GM21825 (cell line): ENCODE measurements at regions not wholly inside any gene's neighbourhood (a gene's known extent, or its start where the extent isn't known, plus 50 kb on each side); places are given as distances from the start of the nearest gene placed in this dataset.
A peak's percentile ranks its signal among the peaks of the same experiment; 100 is the strongest.
"Not testable (repeated sequence)": the region's sequence is repeated elsewhere in the genome, so short reads cannot be mapped to it uniquely, and the experiment has no call there.

ENCODE experiments used
- ATAC-seq: cut with Tn5 transposase; IDR thresholded peaks from one replicate; pipeline ENCODE4 v1.9.1; 2021; ENCODE audit warnings: mild to moderate bottlenecking, moderate library complexity; ENCODE audit not compliant: unreplicated experiment

GRCh38 chr12:92406404-92407070 lies 260.9 kb upstream of the BTG1 start:
- not testable (repeated sequence) for ATAC-seq

GRCh38 chr12:92405801-92406251 lies 260.2 kb upstream of the BTG1 start:
- not testable (repeated sequence) for ATAC-seq

GRCh38 chr12:92404921-92405320 lies 259.3 kb upstream of the BTG1 start:
- ATAC-seq, result no peak

- no peak for ATAC-seq
Measured at GRCh38 chr12:92404259-92404894, 258.7 kb upstream of the BTG1 start.

- ATAC-seq, result peak; percentile 83
Measured at GRCh38 chr12:92403210-92404175, 257.8 kb upstream of the BTG1 start.

GRCh38 chr12:92402415-92402814 lies 256.8 kb upstream of the BTG1 start:
- no peak for ATAC-seq

- ATAC-seq, result peak; percentile 27
Measured at GRCh38 chr12:92400006-92400405, 254.4 kb upstream of the BTG1 start.

- peak; percentile 32 for ATAC-seq
Measured at GRCh38 chr12:92398565-92399309, 253.1 kb upstream of the BTG1 start.

GRCh38 chr12:92396647-92397252 lies 251.1 kb upstream of the BTG1 start:
- no peak for ATAC-seq

- no peak for ATAC-seq
Measured at GRCh38 chr12:92395322-92395721, 249.7 kb upstream of the BTG1 start.

- ATAC-seq, result no peak
Measured at GRCh38 chr12:92394895-92395294, 249.2 kb upstream of the BTG1 start.

- no peak for ATAC-seq
Measured at GRCh38 chr12:92393504-92393903, 247.9 kb upstream of the BTG1 start.

- ATAC-seq, result not testable (repeated sequence)
Measured at GRCh38 chr12:92391726-92392125, 246.1 kb upstream of the BTG1 start.

GRCh38 chr12:92389466-92389865 lies 243.8 kb upstream of the BTG1 start:
- ATAC-seq, result no peak

GRCh38 chr12:92385296-92385695 lies 239.7 kb upstream of the BTG1 start:
- no peak for ATAC-seq

GRCh38 chr12:92384571-92384970 lies 238.9 kb upstream of the BTG1 start:
- no peak for ATAC-seq

GRCh38 chr12:92382383-92382878 lies 236.8 kb upstream of the BTG1 start:
- no peak for ATAC-seq

GRCh38 chr12:92381856-92382255 lies 236.2 kb upstream of the BTG1 start:
- ATAC-seq, result no peak

GRCh38 chr12:92378682-92379479 lies 233.2 kb upstream of the BTG1 start:
- ATAC-seq, result no peak
